IMR-90 (cell line): ENCODE measurements at regions not wholly inside any gene's neighbourhood (a gene's known extent, or its start where the extent isn't known, plus 50 kb on each side); places are given as distances from the start of the nearest gene placed in this dataset.

Experiments used
- ATAC-seq: fragments of 200-7000 bp; cut with Tn5 transposase; 2 replicates; pipeline ENCODE4 v1.9.1; 2020; ENCODE audit warnings: low read depth, mild to moderate bottlenecking, moderate library complexity
- BruUV-seq: library from RNA; stranded (reverse); fragments of 400-500 nt; replicated peaks from 2 replicates; lab custom pipeline; 2021; lab: Mats Ljungman, UMichigan
- CTCF ChIA-PET: fragments of 300-600 bp; formaldehyde crosslinking; extraction: SDS; loops from one replicate; lab custom pipeline; 2021; ENCODE audit warnings: antibody characterized with exemption; lab: Yijun Ruan, JAX
- POLR2A ChIA-PET: fragments of 300-600 bp; sonication (Branson Sonifier 250); formaldehyde crosslinking; loops from one replicate; lab custom pipeline; 2022; ENCODE audit warnings: antibody characterized with exemption; ENCODE audit not compliant: unreplicated experiment; lab: Charles Lee
- DNase-seq: peaks from one replicate; pipeline ENCODE4 v3.0.0; 2013
- H2AFZ ChIP-seq: replicated peaks from 2 replicates; pipeline ENCODE3; 2013; ENCODE audit warnings: low read length, mild to moderate bottlenecking; ENCODE audit not compliant: poor library complexity
- H2AK5ac ChIP-seq: 2 replicates; pipeline ENCODE4 v1.6.1; 2013; ENCODE audit warnings: low read depth, low read length, inconsistent platforms
- H2AK9ac ChIP-seq: replicated peaks from 2 replicates; pipeline ENCODE3; 2013; ENCODE audit warnings: mild to moderate bottlenecking, low read depth, low read length, moderate library complexity; ENCODE audit not compliant: poor library complexity
- H2BK120ac ChIP-seq: 2 replicates; pipeline ENCODE4 v1.6.1; 2013; ENCODE audit warnings: low read depth, low read length, inconsistent platforms
- H2BK15ac ChIP-seq: 3 replicates; pipeline ENCODE4 v1.6.1; 2013; ENCODE audit warnings: low read depth, low read length, inconsistent platforms
- H2BK20ac ChIP-seq: 2 replicates; pipeline ENCODE4 v1.6.1; 2013; ENCODE audit warnings: low read depth, mild to moderate bottlenecking, inconsistent platforms, low read length, moderate library complexity
- H2BK5ac ChIP-seq: 2 replicates; pipeline ENCODE4 v1.6.1; 2013; ENCODE audit warnings: mild to moderate bottlenecking, low read depth, low read length, inconsistent platforms; ENCODE audit not compliant: poor library complexity, severe bottlenecking
- H3K14ac ChIP-seq: replicated peaks from 2 replicates; pipeline ENCODE4 v1.6.1; 2013; ENCODE audit warnings: low read depth, low read length, inconsistent platforms
- H3K18ac ChIP-seq: 2 replicates; pipeline ENCODE4 v1.6.1; 2013; ENCODE audit warnings: low read depth, low read length, control low read depth
- H3K23ac ChIP-seq: 2 replicates; pipeline ENCODE4 v1.6.1; 2013; ENCODE audit warnings: low read depth, low read length, inconsistent platforms
- H3K27ac ChIP-seq: 2 replicates; pipeline ENCODE4 v1.5.1; 2013; ENCODE audit warnings: mild to moderate bottlenecking, control low read depth, low read length; ENCODE audit not compliant: insufficient read depth
- H3K27me3 ChIP-seq: 2 replicates; pipeline ENCODE4 v1.6.1; 2013; ENCODE audit warnings: low read length; ENCODE audit not compliant: control insufficient read depth, insufficient read depth
- H3K36me3 ChIP-seq: 2 replicates; pipeline ENCODE4 v1.6.1; 2013; ENCODE audit warnings: low read length, mixed read lengths; ENCODE audit not compliant: control insufficient read depth, insufficient read depth
- H3K4ac ChIP-seq: 2 replicates; pipeline ENCODE4 v1.6.1; 2013; ENCODE audit warnings: low read depth, low read length, inconsistent platforms
- H3K4me1 ChIP-seq: 2 replicates; pipeline ENCODE4 v1.6.1; 2013; ENCODE audit warnings: low read length, mixed read lengths; ENCODE audit not compliant: control insufficient read depth, insufficient read depth
- H3K4me2 ChIP-seq: 2 replicates; pipeline ENCODE4 v1.6.1; 2013; ENCODE audit warnings: low read depth, mild to moderate bottlenecking, control low read depth, low read length, moderate library complexity
- H3K4me3 ChIP-seq: 2 replicates; pipeline ENCODE4 v1.5.1; 2013; ENCODE audit warnings: low read depth, mild to moderate bottlenecking, control low read depth, low read length, moderate library complexity; ENCODE audit not compliant: insufficient read depth
- H3K56ac ChIP-seq: 2 replicates; pipeline ENCODE4 v1.6.1; 2013; ENCODE audit warnings: low read length, inconsistent platforms; ENCODE audit not compliant: insufficient read depth; ENCODE audit errors: extremely low read depth
- H3K79me1 ChIP-seq, 2 experiments: 2 replicates each; pipeline ENCODE4 v1.6.1; 2013; ENCODE audit warnings: low read length in 2 of 2, inconsistent platforms in 1 of 2, low read depth in 1 of 2
- H3K9ac ChIP-seq: 2 replicates; pipeline ENCODE4 v1.6.1; 2013; ENCODE audit warnings: low read depth, low read length, control low read depth
- H3K9me1 ChIP-seq: 2 replicates; pipeline ENCODE4 v1.6.1; 2013; ENCODE audit warnings: low read length, inconsistent platforms; ENCODE audit not compliant: insufficient read depth
- H3K9me3 ChIP-seq: 2 replicates; pipeline ENCODE4 v1.6.1; 2013; ENCODE audit warnings: low read length; ENCODE audit not compliant: control insufficient read depth, insufficient read depth
- H4K20me1 ChIP-seq: 2 replicates; pipeline ENCODE4 v1.6.1; 2013; ENCODE audit warnings: low read length, inconsistent platforms; ENCODE audit not compliant: insufficient read depth
- H4K5ac ChIP-seq: 2 replicates; pipeline ENCODE4 v1.6.1; 2013; ENCODE audit warnings: mild to moderate bottlenecking, low read depth, low read length, control low read depth
- H4K8ac ChIP-seq, 2 experiments: 2 replicates each; pipeline ENCODE4 v1.6.1; 2013; ENCODE audit warnings: low read depth in 2 of 2, low read length in 2 of 2, control low read depth in 1 of 2, inconsistent platforms in 1 of 2
- H4K91ac ChIP-seq: 2 replicates; pipeline ENCODE4 v1.6.1; 2013; ENCODE audit warnings: low read depth, low read length, inconsistent platforms; ENCODE audit not compliant: insufficient read depth
- BHLHE40 ChIP-seq: fragments of 150-350 bp; IDR thresholded peaks from 2 replicates; pipeline ENCODE4 v1.6.1; 2016; ENCODE audit warnings: mild to moderate bottlenecking, low read depth, low read length
- CEBPB ChIP-seq: IDR thresholded peaks from 2 replicates; pipeline ENCODE4 v1.6.1; 2012; ENCODE audit warnings: low read depth, low read length, improper control_type of control experiment
- CHD1 ChIP-seq: IDR thresholded peaks from 2 replicates; pipeline ENCODE4 v1.6.1; 2012; ENCODE audit warnings: low read depth, low read length, improper control_type of control experiment
- ELK1 ChIP-seq: fragments of 150-350 bp; IDR thresholded peaks from 2 replicates; pipeline ENCODE4 v1.6.1; 2016; ENCODE audit warnings: low read depth, mild to moderate bottlenecking, low read length, moderate library complexity, borderline replicate concordance
- FOS ChIP-seq: fragments of 150-350 bp; IDR thresholded peaks from 2 replicates; pipeline ENCODE4 v1.6.1; 2016; ENCODE audit warnings: low read depth, low read length
- MAFK ChIP-seq: IDR thresholded peaks from 2 replicates; pipeline ENCODE4 v1.6.1; 2012; ENCODE audit warnings: low read depth, low read length, improper control_type of control experiment
- MAZ ChIP-seq: IDR thresholded peaks from 2 replicates; pipeline ENCODE4 v1.6.1; 2012; ENCODE audit warnings: low read depth, mild to moderate bottlenecking, low read length, improper control_type of control experiment, moderate library complexity, borderline replicate concordance
- MXI1 ChIP-seq: IDR thresholded peaks from 2 replicates; pipeline ENCODE4 v1.6.1; 2012; ENCODE audit warnings: low read depth, mild to moderate bottlenecking, low read length, moderate library complexity, borderline replicate concordance
- NFE2L2 ChIP-seq: fragments of 150-350 bp; IDR thresholded peaks from 2 replicates; pipeline ENCODE4 v1.6.1; 2016; ENCODE audit warnings: low read depth, mild to moderate bottlenecking, low read length
- POLR2A ChIP-seq: IDR thresholded peaks from 2 replicates; pipeline ENCODE4 v1.6.1; 2012; ENCODE audit warnings: mild to moderate bottlenecking, low read depth, low read length
- RAD21 ChIP-seq: IDR thresholded peaks from 2 replicates; pipeline ENCODE4 v1.6.1; 2012; ENCODE audit warnings: low read length, improper control_type of control experiment
- RCOR1 ChIP-seq: IDR thresholded peaks from 2 replicates; pipeline ENCODE4 v1.6.1; 2012; ENCODE audit warnings: mild to moderate bottlenecking, low read length, improper control_type of control experiment; ENCODE audit not compliant: insufficient replicate concordance
- RFX5 ChIP-seq: IDR thresholded peaks from 2 replicates; pipeline ENCODE4 v1.8.0; 2012; ENCODE audit warnings: low read depth, mild to moderate bottlenecking, low read length, moderate library complexity
- SMC3 ChIP-seq: fragments of 150-350 bp; IDR thresholded peaks from 2 replicates; pipeline ENCODE4 v1.6.1; 2016; ENCODE audit warnings: low read depth, mild to moderate bottlenecking, antibody characterized with exemption, low read length, moderate library complexity
- WGBS, 2 experiments: methylation state at CpG; one replicate each; pipeline versions ENCODE4 v1.1.5 to v1.1.7; 2013; ENCODE audit warnings: missing lambda C conversion rate in 2 of 2; ENCODE audit not compliant: insufficient read length in 1 of 2; ENCODE audit errors: extremely low coverage in 2 of 2; 5-methylcytosine and 5-hydroxymethylcytosine counted together
- dilution Hi-C: fragments of 300-500 bp; cut with HindIII; formaldehyde crosslinking; loops from one replicate; pipeline ENCODE4 v1.14.3; 2018; ENCODE audit warnings: low sequenced_read_pairs; ENCODE audit not compliant: unreplicated experiment
- in situ Hi-C: fragments of 300-500 bp; cut with MboI; formaldehyde crosslinking; loops from 3 replicates; pipeline ENCODE4 v1.14.3; 2019; ENCODE audit warnings: low sequenced_read_pairs, inconsistent platforms, mixed read lengths
- intact Hi-C: fragments of 100-400 bp; cut with micrococcal nuclease; formaldehyde crosslinking; loops from 2 replicates; pipeline ENCODE4 v1.10.0; 2022
- TF ChIP-seq, protein P1 (sequence below): conservative IDR thresholded peaks from 2 replicates; pipeline ENCODE4 v1.5.1; 2012; ENCODE audit warnings: mild to moderate bottlenecking, low read depth, low read length, improper control_type of control experiment
- TF ChIP-seq, protein P2 (sequence below): fragments of 150-350 bp; IDR thresholded peaks from 2 replicates; pipeline ENCODE4 v1.6.1; 2017; ENCODE audit warnings: mild to moderate bottlenecking, antibody characterized with exemption, low read length, low read depth

GRCh38 chr6:14739827-14740226 is 506.0 kb upstream of the JARID2 start:
- Histone ChIP-seq H4K20me1 (no peaks in the 10 kb centered on the region), H3K14ac (no peak overlapping the region), H3K4ac (no peak overlapping the region), H3K36me3 (no peaks in the 10 kb centered on the region), H3K79me1 (peaks cover 0 to 9% of the 10 kb centered on the region in 2 experiments; a peak in 2 of 4 replicates), H2AK9ac (no peak overlapping the region), H3K9me1 (peaks cover 20% of the 10 kb centered on the region), H3K56ac (no peak overlapping the region), H4K8ac (no peak overlapping the region), H4K5ac (no peak overlapping the region), H2BK5ac (no peak overlapping the region), H3K9ac (no peak overlapping the region), H3K4me3 (no peak overlapping the region), H3K4me2 (no peak overlapping the region), H4K91ac (no peak overlapping the region), H2AK5ac (no peak overlapping the region), H3K4me1 (peaks cover 12% of the 10 kb centered on the region), H3K9me3 (no peaks in the 10 kb centered on the region), H3K18ac (no peak overlapping the region), H3K23ac (no peak overlapping the region), H2BK15ac (no peak overlapping the region), H2BK120ac (no peak overlapping the region), H3K27ac (no peak overlapping the region), H2AFZ (no peak overlapping the region), H3K27me3 (no peaks in the 10 kb centered on the region), H2BK20ac (no peak overlapping the region)
- no TSS peak for BruUV-seq
- ChIA-PET POLR2A (no interaction called here), CTCF (no interaction called here)
- dilution Hi-C loops = no loop called here
- intact Hi-C loops = loop anchor here (5.0 kb wide), 1 partner anchor 507 kb away; the partner anchor contains the start of gene JARID2
- ATAC-seq = no peak
- no peak for DNase-seq
- TF ChIP-seq ELK1 (no peak), POLR2A (no peak), BHLHE40 (no peak), RAD21 (no peak), CHD1 (no peak), MAZ (no peak), NFE2L2 (no peak), FOS (no peak), MXI1 (no peak), RFX5 (no peak), CEBPB (no peak), SMC3 (no peak), MAFK (no peak), RCOR1 (no peak)
- TF ChIP-seq, protein P1, sequence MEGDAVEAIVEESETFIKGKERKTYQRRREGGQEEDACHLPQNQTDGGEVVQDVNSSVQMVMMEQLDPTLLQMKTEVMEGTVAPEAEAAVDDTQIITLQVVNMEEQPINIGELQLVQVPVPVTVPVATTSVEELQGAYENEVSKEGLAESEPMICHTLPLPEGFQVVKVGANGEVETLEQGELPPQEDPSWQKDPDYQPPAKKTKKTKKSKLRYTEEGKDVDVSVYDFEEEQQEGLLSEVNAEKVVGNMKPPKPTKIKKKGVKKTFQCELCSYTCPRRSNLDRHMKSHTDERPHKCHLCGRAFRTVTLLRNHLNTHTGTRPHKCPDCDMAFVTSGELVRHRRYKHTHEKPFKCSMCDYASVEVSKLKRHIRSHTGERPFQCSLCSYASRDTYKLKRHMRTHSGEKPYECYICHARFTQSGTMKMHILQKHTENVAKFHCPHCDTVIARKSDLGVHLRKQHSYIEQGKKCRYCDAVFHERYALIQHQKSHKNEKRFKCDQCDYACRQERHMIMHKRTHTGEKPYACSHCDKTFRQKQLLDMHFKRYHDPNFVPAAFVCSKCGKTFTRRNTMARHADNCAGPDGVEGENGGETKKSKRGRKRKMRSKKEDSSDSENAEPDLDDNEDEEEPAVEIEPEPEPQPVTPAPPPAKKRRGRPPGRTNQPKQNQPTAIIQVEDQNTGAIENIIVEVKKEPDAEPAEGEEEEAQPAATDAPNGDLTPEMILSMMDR = no peak
- TF ChIP-seq, protein P2, sequence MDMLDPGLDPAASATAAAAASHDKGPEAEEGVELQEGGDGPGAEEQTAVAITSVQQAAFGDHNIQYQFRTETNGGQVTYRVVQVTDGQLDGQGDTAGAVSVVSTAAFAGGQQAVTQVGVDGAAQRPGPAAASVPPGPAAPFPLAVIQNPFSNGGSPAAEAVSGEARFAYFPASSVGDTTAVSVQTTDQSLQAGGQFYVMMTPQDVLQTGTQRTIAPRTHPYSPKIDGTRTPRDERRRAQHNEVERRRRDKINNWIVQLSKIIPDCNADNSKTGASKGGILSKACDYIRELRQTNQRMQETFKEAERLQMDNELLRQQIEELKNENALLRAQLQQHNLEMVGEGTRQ = no peak
- no CpG with 5 or more reads among the region's 7 CpGs for WGBS, 2 experiments
- in situ Hi-C loops = no loop called here
